Ovary (tissue), 3 donors: ENCODE measurements at regions not wholly inside any gene's neighbourhood (a gene's known extent, or its start where the extent isn't known, plus 50 kb on each side); places are given as distances from the start of the nearest gene placed in this dataset.

Experiments
- CTCF ChIP-seq, 3 donors: fragments of 450-650 bp in 2 of 3; fragments of 200-600 bp in 1 of 3; IDR thresholded peaks; one replicate each; pipeline versions ENCODE4 v1.5.1 to v1.8.0; 2016 to 2022; ENCODE audit warnings: antibody characterized with exemption in 3 of 3, mild to moderate bottlenecking in 1 of 3
- EP300 ChIP-seq: sonication (generic); formaldehyde crosslinking; IDR thresholded peaks from one replicate; pipeline ENCODE4 v1.6.1; 2017; ENCODE audit warnings: antibody characterized with exemption
- POLR2A ChIP-seq: fragments of 450-650 bp; IDR thresholded peaks from one replicate; pipeline ENCODE4 v1.6.1; 2017; ENCODE audit warnings: antibody characterized with exemption, mild to moderate bottlenecking, moderate library complexity
- donor health status: DM: no; HTN: no; CAD: no.

GRCh38 chr1:79312438-79312837, 305.9 kb upstream of the ADGRL4 start:
- TF ChIP-seq CTCF (IDR thresholded peaks at IDR 0.05) (no peak), POLR2A (no peak), EP300 (no peak)
